ENCODE measurements at regions not wholly inside any gene's neighbourhood (a gene's known extent, or its start where the extent isn't known, plus 50 kb on each side); places are given as distances from the start of the nearest gene placed in this dataset.
"Not testable (repeated sequence)": the region's sequence is repeated elsewhere in the genome, so short reads cannot be mapped to it uniquely, and the experiment has no call there.

DNA sequence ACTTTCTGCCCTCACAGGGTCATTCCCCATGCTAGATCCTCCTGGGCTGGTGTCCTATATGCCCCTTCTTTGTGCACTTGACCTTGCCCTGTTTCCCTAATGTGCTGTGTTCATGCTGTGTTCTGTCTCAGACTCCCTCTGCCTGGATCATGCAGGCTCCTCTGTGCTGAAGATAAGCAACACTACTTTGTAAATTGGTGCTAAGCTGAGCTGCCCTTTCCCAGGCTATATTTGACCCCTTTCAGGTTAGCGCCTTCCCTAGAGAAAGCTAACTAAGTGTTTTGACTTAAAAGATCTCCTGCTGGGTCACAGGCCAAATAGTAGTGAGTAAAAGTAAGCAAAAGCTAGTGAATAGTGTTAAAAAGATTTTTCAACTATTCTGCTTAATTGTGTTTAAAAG, 257.2 kb upstream of the RGPD4 start:
- Histone ChIP-seq H3K27me3 (no peaks in the 10 kb centered on the region), H3K27ac (no peak overlapping the region), H3K4me3 (no peak overlapping the region), H3K4me1 (no peaks in the 10 kb centered on the region), H3K36me3 (no peaks in the 10 kb centered on the region), H3K9me3 (no peaks in the 10 kb centered on the region)
- intact Hi-C loops (cut with DNase I; ENCODE audit: low total_unique reads): no loop called here
- no peak for DNase-seq
- TF ChIP-seq, protein P1, sequence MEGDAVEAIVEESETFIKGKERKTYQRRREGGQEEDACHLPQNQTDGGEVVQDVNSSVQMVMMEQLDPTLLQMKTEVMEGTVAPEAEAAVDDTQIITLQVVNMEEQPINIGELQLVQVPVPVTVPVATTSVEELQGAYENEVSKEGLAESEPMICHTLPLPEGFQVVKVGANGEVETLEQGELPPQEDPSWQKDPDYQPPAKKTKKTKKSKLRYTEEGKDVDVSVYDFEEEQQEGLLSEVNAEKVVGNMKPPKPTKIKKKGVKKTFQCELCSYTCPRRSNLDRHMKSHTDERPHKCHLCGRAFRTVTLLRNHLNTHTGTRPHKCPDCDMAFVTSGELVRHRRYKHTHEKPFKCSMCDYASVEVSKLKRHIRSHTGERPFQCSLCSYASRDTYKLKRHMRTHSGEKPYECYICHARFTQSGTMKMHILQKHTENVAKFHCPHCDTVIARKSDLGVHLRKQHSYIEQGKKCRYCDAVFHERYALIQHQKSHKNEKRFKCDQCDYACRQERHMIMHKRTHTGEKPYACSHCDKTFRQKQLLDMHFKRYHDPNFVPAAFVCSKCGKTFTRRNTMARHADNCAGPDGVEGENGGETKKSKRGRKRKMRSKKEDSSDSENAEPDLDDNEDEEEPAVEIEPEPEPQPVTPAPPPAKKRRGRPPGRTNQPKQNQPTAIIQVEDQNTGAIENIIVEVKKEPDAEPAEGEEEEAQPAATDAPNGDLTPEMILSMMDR (IDR thresholded peaks at IDR 0.05): no peak
- TF ChIP-seq POLR2AphosphoS5 (IDR thresholded peaks at IDR 0.05): no peak
- no peak for TF ChIP-seq POLR2A (IDR thresholded peaks at IDR 0.05)
- no peak for TF ChIP-seq EP300 (IDR thresholded peaks at IDR 0.05)
- 44 to 64% (median 48%) methylated on average over 1 of the region's 1 CpG for WGBS, 5 donors

DNA sequence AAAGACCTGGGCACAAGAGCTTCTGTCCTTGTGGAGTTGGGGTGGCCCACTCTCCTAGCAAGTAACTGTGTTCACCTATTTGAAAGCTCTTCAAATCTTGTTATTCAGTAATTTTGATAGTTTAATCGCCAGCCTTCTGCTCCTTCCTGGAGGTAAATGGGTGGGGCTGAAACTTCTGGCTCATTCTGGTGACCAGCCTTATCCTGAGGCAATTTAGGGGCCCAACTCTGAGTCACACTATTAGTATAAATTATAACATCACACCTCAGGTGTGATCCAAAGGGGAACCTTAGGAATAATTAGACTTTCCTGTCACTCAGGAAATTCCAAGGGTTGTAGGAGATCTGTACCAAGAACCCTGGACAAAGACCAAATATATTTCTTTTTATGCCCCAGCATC, 255.8 kb upstream of the RGPD4 start:
- Histone ChIP-seq H3K4me3 (no peak overlapping the region), H3K36me3 (no peaks in the 10 kb centered on the region), H3K4me1 (no peaks in the 10 kb centered on the region), H3K27ac (no peak overlapping the region), H3K27me3 (no peaks in the 10 kb centered on the region), H3K9me3 (no peaks in the 10 kb centered on the region)
- intact Hi-C loops (cut with DNase I; ENCODE audit: low total_unique reads): no loop called here
- DNase-seq: no peak
- TF ChIP-seq, protein P1 (IDR thresholded peaks at IDR 0.05): no peak
- no peak for TF ChIP-seq POLR2AphosphoS5 (IDR thresholded peaks at IDR 0.05)
- TF ChIP-seq POLR2A (IDR thresholded peaks at IDR 0.05): no peak
- TF ChIP-seq EP300 (IDR thresholded peaks at IDR 0.05): no peak
- WGBS, 5 donors: 59 to 71% (median 63%) methylated on average over 1 of the region's 1 CpG

DNA sequence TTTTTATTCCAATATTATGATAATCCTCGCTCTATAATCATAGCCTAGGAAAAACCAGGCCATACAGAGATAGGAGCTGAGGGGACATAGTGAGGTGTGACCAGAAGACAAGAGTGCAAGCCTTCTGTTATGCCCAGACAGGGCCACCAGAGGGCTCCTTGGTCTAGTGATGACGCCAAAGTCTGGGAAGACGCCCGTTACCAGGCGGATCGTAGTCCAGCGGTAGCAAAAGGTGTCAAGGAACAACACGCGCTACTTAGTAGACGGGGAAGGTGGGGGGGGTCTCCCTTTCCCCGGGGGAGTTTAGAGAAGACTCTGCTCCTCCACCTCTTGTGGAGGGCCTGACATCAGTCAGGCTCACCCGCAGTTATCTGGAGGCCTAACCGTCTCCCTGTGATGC, 253.8 kb upstream of the RGPD4 start:
- H3K27ac ChIP-seq; intact Hi-C loops (cut with DNase I; ENCODE audit: low total_unique reads); H3K4me3 ChIP-seq; H3K27me3 ChIP-seq; H3K36me3 ChIP-seq; H3K9me3 ChIP-seq; H3K4me1 ChIP-seq: not testable (repeated sequence)
- DNase-seq: peak in 1 of 2 donors; percentile 31
- 73 to 85% (median 79%) methylated on average over 9 to 13 of the region's 13 CpGs for WGBS, 5 donors

DNA sequence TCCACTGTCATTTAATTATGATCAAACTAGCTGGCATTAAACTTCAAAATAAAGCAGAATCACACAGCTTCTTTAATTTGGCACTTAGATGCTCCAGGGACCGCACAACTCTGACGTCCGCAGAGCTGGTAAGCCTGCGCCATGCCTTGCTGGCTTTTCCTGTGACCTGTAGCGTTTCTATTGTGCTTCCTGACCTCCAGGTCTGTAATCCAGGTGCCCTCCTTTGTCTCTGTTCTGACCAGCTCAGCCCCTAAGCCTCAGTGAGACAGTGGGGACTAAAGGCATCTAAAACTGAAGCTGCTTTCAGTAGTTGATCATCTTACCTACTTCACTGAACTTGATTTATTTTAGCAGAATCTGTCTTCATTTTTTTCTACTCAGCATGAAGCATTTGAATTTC, 249.7 kb upstream of the RGPD4 start:
- WGBS, 5 donors: 72 to 80% (median 73%) methylated on average over 5 of the region's 5 CpGs
- Histone ChIP-seq H3K27ac (no peak overlapping the region), H3K4me3 (no peak overlapping the region), H3K36me3 (no peaks in the 10 kb centered on the region), H3K4me1 (no peaks in the 10 kb centered on the region), H3K27me3 (no peaks in the 10 kb centered on the region), H3K9me3 (no peaks in the 10 kb centered on the region)
- intact Hi-C loops (cut with DNase I; ENCODE audit: low total_unique reads): no loop called here
- DNase-seq: no peak
- TF ChIP-seq POLR2A (IDR thresholded peaks at IDR 0.05) (no peak), EP300 (IDR thresholded peaks at IDR 0.05) (no peak), POLR2AphosphoS5 (IDR thresholded peaks at IDR 0.05) (no peak)
- TF ChIP-seq, protein P1 (IDR thresholded peaks at IDR 0.05): no peak

DNA sequence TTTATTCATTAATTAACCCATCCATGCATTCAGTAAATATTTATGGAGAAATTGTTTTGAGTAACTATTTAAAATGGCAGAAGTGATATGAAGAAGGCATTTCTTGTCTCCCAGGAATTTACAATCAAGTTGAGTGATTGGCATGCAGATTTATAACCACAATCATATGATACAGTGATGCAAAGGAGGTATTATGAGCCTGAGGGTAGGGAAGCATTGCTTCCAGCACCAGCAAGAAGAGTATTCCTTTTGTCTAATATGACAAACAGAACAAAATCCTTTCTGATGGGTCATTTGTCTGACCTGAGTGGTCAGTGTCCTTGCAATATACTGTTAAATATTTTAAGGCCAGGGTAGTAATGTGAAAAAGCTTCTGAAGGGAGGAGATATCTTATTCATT, 244.2 kb upstream of the RGPD4 start:
- Histone ChIP-seq H3K4me1 (no peaks in the 10 kb centered on the region), H3K27me3 (no peaks in the 10 kb centered on the region), H3K27ac (no peak overlapping the region), H3K36me3 (no peaks in the 10 kb centered on the region), H3K4me3 (no peak overlapping the region), H3K9me3 (no peaks in the 10 kb centered on the region)
- intact Hi-C loops (cut with DNase I; ENCODE audit: low total_unique reads): no loop called here
- TF ChIP-seq, protein P1 (IDR thresholded peaks at IDR 0.05): no peak
- TF ChIP-seq POLR2A (IDR thresholded peaks at IDR 0.05): no peak
- TF ChIP-seq POLR2AphosphoS5 (IDR thresholded peaks at IDR 0.05): no peak
- no peak for TF ChIP-seq EP300 (IDR thresholded peaks at IDR 0.05)
- DNase-seq: no peak

All from stomach (tissue), 8 donors.